ENCODE measurements at regions not wholly inside any gene's neighbourhood (a gene's known extent, or its start where the extent isn't known, plus 50 kb on each side); places are given as distances from the start of the nearest gene placed in this dataset.

DNA sequence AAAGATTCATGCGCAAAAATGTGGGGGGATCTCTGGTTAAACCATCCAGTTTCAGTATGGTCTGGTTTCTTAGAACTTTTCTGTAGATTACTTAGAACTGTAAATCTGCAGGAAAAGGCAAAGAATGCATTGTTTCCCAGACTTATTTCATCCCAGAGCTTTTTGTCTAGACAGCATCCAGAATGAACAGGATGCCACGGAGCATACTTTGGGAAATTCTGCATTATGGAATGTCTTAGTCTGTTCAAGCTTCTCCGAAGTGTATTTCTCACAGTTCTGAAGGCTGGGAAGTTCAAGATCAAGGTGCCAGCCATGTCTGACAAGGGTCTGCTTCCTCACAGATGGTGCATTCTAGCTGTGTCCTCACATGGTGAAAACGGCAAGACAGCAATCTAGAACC, 136.3 kb downstream of the INHBA start:
- TF ChIP-seq RAD21 (conservative IDR thresholded peaks at IDR 0.05) (no peak), EZH2 (IDR thresholded peaks at IDR 0.05; ENCODE audit: borderline replicate concordance, insufficient read depth, low read length, poor library complexity, severe bottlenecking) (no peak), MXI1 (conservative IDR thresholded peaks at IDR 0.05; ENCODE audit: poor library complexity, severe bottlenecking) (no peak), POLR2AphosphoS5 (IDR thresholded peaks at IDR 0.05) (no peak), EP300 (conservative IDR thresholded peaks at IDR 0.05; ENCODE audit: poor library complexity, severe bottlenecking) (no peak)
- TF ChIP-seq, protein P1, sequence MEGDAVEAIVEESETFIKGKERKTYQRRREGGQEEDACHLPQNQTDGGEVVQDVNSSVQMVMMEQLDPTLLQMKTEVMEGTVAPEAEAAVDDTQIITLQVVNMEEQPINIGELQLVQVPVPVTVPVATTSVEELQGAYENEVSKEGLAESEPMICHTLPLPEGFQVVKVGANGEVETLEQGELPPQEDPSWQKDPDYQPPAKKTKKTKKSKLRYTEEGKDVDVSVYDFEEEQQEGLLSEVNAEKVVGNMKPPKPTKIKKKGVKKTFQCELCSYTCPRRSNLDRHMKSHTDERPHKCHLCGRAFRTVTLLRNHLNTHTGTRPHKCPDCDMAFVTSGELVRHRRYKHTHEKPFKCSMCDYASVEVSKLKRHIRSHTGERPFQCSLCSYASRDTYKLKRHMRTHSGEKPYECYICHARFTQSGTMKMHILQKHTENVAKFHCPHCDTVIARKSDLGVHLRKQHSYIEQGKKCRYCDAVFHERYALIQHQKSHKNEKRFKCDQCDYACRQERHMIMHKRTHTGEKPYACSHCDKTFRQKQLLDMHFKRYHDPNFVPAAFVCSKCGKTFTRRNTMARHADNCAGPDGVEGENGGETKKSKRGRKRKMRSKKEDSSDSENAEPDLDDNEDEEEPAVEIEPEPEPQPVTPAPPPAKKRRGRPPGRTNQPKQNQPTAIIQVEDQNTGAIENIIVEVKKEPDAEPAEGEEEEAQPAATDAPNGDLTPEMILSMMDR (IDR thresholded peaks at IDR 0.05; ENCODE audit: poor library complexity, severe bottlenecking) = no peak
- TF ChIP-seq, protein P2, sequence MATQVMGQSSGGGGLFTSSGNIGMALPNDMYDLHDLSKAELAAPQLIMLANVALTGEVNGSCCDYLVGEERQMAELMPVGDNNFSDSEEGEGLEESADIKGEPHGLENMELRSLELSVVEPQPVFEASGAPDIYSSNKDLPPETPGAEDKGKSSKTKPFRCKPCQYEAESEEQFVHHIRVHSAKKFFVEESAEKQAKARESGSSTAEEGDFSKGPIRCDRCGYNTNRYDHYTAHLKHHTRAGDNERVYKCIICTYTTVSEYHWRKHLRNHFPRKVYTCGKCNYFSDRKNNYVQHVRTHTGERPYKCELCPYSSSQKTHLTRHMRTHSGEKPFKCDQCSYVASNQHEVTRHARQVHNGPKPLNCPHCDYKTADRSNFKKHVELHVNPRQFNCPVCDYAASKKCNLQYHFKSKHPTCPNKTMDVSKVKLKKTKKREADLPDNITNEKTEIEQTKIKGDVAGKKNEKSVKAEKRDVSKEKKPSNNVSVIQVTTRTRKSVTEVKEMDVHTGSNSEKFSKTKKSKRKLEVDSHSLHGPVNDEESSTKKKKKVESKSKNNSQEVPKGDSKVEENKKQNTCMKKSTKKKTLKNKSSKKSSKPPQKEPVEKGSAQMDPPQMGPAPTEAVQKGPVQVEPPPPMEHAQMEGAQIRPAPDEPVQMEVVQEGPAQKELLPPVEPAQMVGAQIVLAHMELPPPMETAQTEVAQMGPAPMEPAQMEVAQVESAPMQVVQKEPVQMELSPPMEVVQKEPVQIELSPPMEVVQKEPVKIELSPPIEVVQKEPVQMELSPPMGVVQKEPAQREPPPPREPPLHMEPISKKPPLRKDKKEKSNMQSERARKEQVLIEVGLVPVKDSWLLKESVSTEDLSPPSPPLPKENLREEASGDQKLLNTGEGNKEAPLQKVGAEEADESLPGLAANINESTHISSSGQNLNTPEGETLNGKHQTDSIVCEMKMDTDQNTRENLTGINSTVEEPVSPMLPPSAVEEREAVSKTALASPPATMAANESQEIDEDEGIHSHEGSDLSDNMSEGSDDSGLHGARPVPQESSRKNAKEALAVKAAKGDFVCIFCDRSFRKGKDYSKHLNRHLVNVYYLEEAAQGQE (IDR thresholded peaks at IDR 0.05; ENCODE audit: borderline replicate concordance) = no peak

Measured in neural cell (in vitro differentiated cells).